ENCODE measurements at regions not wholly inside any gene's neighbourhood (a gene's known extent, or its start where the extent isn't known, plus 50 kb on each side); places are given as distances from the start of the nearest gene placed in this dataset. TPM values are rescaled to one million over a fixed set of nuclear protein-coding genes. Genes with fewer than 3 reads are reported as not detected.

Small RNA genes in the stretch of these regions (small RNA-seq; reads per million reads assigned to genes)
- not detected for gene SNRPCP16

Data from K562 (cell line).